ENCODE measurements at regions not wholly inside any gene's neighbourhood (a gene's known extent, or its start where the extent isn't known, plus 50 kb on each side); places are given as distances from the start of the nearest gene placed in this dataset.

GRCh38 chr9:32306006-32306405, 78.4 kb upstream of the ACO1 start:
- Histone ChIP-seq H3K9ac (ENCODE audit: low read depth, low read length) (no peak overlapping the region), H2BK15ac (ENCODE audit: low read depth, low read length) (no peak overlapping the region), H3K27me3 (ENCODE audit: control insufficient read depth, insufficient read depth, low read length) (no peaks in the 10 kb centered on the region), H4K8ac (ENCODE audit: low read depth in 2 of 2, low read length in 2 of 2) (no peak overlapping the region), H4K5ac (ENCODE audit: low read depth, low read length) (no peak overlapping the region), H3K14ac (replicated peaks; ENCODE audit: low read depth, low read length) (no peak overlapping the region), H3K23ac (ENCODE audit: low read depth, low read length) (no peak overlapping the region), H2AK5ac (ENCODE audit: low read depth, low read length) (no peak overlapping the region), H3K4me1 (ENCODE audit: control insufficient read depth, insufficient read depth, low read length) (no peaks in the 10 kb centered on the region), H2AK9ac (replicated peaks; ENCODE audit: low read depth, low read length, poor library complexity) (no peak overlapping the region), H2BK5ac (ENCODE audit: low read depth, low read length, poor library complexity, severe bottlenecking) (no peak overlapping the region), H3K4ac (ENCODE audit: low read depth, low read length) (no peak overlapping the region), H2BK120ac (ENCODE audit: low read depth, low read length) (no peak overlapping the region), H3K36me3 (ENCODE audit: control insufficient read depth, insufficient read depth, low read length) (no peaks in the 10 kb centered on the region), H2BK20ac (ENCODE audit: low read depth, low read length) (no peak overlapping the region), H3K4me3 (ENCODE audit: insufficient read depth, low read depth, low read length) (no peak overlapping the region), H3K27ac (ENCODE audit: insufficient read depth, low read length) (no peak overlapping the region), H3K79me1 (ENCODE audit: low read depth in 1 of 2, low read length in 2 of 2) (no peaks in the 10 kb centered on the region), H3K9me1 (ENCODE audit: insufficient read depth, low read length) (no peaks in the 10 kb centered on the region), H3K4me2 (ENCODE audit: low read depth, low read length) (no peak overlapping the region), H4K91ac (ENCODE audit: insufficient read depth, low read depth, low read length) (no peak overlapping the region), H2AFZ (replicated peaks; ENCODE audit: low read length, poor library complexity) (no peak overlapping the region), H3K56ac (ENCODE audit: extremely low read depth, insufficient read depth, low read length) (no peak overlapping the region), H3K9me3 (ENCODE audit: control insufficient read depth, insufficient read depth, low read length) (no peaks in the 10 kb centered on the region), H4K20me1 (ENCODE audit: insufficient read depth, low read length) (no peaks in the 10 kb centered on the region), H3K18ac (ENCODE audit: low read depth, low read length) (no peak overlapping the region)
- intact Hi-C loops (cut with micrococcal nuclease) (no loop called here), dilution Hi-C loops (cut with HindIII; ENCODE audit: low sequenced_read_pairs, unreplicated experiment) (no loop called here), in situ Hi-C loops (cut with MboI; ENCODE audit: low sequenced_read_pairs) (no loop called here)
- CTCF ChIA-PET: no interaction called here
- DNase-seq: no peak
- BruUV-seq (replicated peaks): no TSS peak
- no peak for ATAC-seq (ENCODE audit: low read depth)
- TF ChIP-seq BHLHE40 (IDR thresholded peaks at IDR 0.05; ENCODE audit: low read depth, low read length) (no peak), RAD21 (IDR thresholded peaks at IDR 0.05; ENCODE audit: low read length) (no peak), MAZ (IDR thresholded peaks at IDR 0.05; ENCODE audit: borderline replicate concordance, low read depth, low read length) (no peak), FOS (IDR thresholded peaks at IDR 0.05; ENCODE audit: low read depth, low read length) (no peak), MAFK (IDR thresholded peaks at IDR 0.05; ENCODE audit: low read depth, low read length) (no peak), ELK1 (IDR thresholded peaks at IDR 0.05; ENCODE audit: borderline replicate concordance, low read depth, low read length) (no peak), RCOR1 (IDR thresholded peaks at IDR 0.05; ENCODE audit: insufficient replicate concordance, low read length) (no peak), POLR2A (IDR thresholded peaks at IDR 0.05; ENCODE audit: low read depth, low read length) (no peak), NFE2L2 (IDR thresholded peaks at IDR 0.05; ENCODE audit: low read depth, low read length) (no peak), MXI1 (IDR thresholded peaks at IDR 0.05; ENCODE audit: borderline replicate concordance, low read depth, low read length) (no peak), CHD1 (IDR thresholded peaks at IDR 0.05; ENCODE audit: low read depth, low read length) (no peak), RFX5 (IDR thresholded peaks at IDR 0.05; ENCODE audit: low read depth, low read length) (no peak), SMC3 (IDR thresholded peaks at IDR 0.05; ENCODE audit: low read depth, low read length) (no peak), CEBPB (IDR thresholded peaks at IDR 0.05; ENCODE audit: low read depth, low read length) (no peak)
- TF ChIP-seq, protein P1, sequence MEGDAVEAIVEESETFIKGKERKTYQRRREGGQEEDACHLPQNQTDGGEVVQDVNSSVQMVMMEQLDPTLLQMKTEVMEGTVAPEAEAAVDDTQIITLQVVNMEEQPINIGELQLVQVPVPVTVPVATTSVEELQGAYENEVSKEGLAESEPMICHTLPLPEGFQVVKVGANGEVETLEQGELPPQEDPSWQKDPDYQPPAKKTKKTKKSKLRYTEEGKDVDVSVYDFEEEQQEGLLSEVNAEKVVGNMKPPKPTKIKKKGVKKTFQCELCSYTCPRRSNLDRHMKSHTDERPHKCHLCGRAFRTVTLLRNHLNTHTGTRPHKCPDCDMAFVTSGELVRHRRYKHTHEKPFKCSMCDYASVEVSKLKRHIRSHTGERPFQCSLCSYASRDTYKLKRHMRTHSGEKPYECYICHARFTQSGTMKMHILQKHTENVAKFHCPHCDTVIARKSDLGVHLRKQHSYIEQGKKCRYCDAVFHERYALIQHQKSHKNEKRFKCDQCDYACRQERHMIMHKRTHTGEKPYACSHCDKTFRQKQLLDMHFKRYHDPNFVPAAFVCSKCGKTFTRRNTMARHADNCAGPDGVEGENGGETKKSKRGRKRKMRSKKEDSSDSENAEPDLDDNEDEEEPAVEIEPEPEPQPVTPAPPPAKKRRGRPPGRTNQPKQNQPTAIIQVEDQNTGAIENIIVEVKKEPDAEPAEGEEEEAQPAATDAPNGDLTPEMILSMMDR (conservative IDR thresholded peaks at IDR 0.05; ENCODE audit: low read depth, low read length): no peak
- TF ChIP-seq, protein P2, sequence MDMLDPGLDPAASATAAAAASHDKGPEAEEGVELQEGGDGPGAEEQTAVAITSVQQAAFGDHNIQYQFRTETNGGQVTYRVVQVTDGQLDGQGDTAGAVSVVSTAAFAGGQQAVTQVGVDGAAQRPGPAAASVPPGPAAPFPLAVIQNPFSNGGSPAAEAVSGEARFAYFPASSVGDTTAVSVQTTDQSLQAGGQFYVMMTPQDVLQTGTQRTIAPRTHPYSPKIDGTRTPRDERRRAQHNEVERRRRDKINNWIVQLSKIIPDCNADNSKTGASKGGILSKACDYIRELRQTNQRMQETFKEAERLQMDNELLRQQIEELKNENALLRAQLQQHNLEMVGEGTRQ (IDR thresholded peaks at IDR 0.05; ENCODE audit: low read depth, low read length): no peak
- POLR2A ChIA-PET (ENCODE audit: unreplicated experiment): no interaction called here
